ENCODE measurements at regions not wholly inside any gene's neighbourhood (a gene's known extent, or its start where the extent isn't known, plus 50 kb on each side); places are given as distances from the start of the nearest gene placed in this dataset.

GRCh38 chr11:32334822-32335221, 100.5 kb downstream of the WT1 start:
- intact Hi-C loops (cut with DNase I), result no loop called here
- DNase-seq (ENCODE audit: low spot score) (no peak), ATAC-seq (no peak)

Data from sciatic nerve (tissue), 2 donors.